Stimulated activated naive CD8-positive, alpha-beta T cell treated with anti-CD3 and anti-CD28 coated beads, Interleukin-15, amount 100 ng/mL, for 72 hours (primary cell): ENCODE measurements at regions not wholly inside any gene's neighbourhood (a gene's known extent, or its start where the extent isn't known, plus 50 kb on each side); places are given as distances from the start of the nearest gene placed in this dataset.

Experiments used
- ATAC-seq: fragments of 150-1000 bp; cut with Tn5 transposase; 2 replicates; pipeline ENCODE4 v1.10.0; 2021; ENCODE audit warnings: mild to moderate bottlenecking, moderate library complexity
- DNase-seq, 2 donors: peaks; one replicate each; pipeline ENCODE4 v3.0.0; 2021 to 2022
- H3K27ac Mint-ChIP-seq, 2 donors: one replicate each; pipeline ENCODE4 v1.8.0; 2022; ENCODE audit warnings: mild to moderate bottlenecking in 2 of 2, mixed read lengths in 2 of 2, moderate library complexity in 2 of 2
- H3K27me3 Mint-ChIP-seq: one replicate; pipeline ENCODE4 v1.8.0; 2022; ENCODE audit warnings: mixed read lengths
- H3K4me1 Mint-ChIP-seq: one replicate; pipeline ENCODE4 v1.8.0; 2022; ENCODE audit warnings: mild to moderate bottlenecking, mixed read lengths
- H3K4me3 Mint-ChIP-seq, 2 donors: one replicate each; pipeline ENCODE4 v1.8.0; 2022; ENCODE audit warnings: mild to moderate bottlenecking in 2 of 2, mixed read lengths in 2 of 2, moderate library complexity in 1 of 2
- H3K9me3 Mint-ChIP-seq, 2 donors: one replicate each; pipeline ENCODE4 v1.8.0; 2022; ENCODE audit warnings: mixed read lengths in 2 of 2

DNA sequence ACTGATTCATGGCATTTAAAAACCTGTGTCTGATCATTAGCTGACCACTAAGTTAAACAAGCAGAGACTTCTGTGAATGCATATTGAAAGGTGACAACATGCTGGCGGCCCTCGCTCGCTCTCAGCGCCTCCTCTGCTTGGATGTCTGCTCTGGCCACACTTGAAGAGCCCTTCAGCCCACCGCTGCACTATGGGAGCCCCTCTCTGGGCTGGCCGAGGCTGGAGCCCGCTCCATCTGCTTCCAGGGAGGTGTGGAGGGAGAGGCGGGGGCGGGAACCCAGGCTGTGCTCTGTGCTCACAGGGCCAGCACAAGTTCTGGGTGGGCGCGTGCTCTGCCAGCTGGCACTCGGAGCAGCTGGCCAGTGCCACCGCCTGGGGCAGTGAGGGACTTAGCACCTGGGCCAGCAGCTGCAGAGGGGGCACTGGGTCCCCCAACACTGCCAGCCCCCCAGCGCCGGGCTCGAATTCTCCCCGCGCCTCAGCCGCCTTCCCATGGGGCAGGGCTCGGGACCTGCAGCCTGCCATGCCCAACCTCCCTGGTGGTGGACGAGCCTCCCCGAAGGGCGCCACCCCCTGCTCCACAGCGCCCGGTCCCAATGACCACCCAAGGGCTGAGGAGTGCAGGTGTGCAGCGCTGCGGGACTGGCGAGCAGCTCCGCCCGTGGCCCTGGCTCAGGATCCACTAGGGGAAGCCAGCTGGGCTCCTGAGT, 252.4 kb downstream of the ZIC4 start:
- Mint-ChIP-seq H3K9me3 (peaks cover 4 to 21% of the 10 kb centered on the region in 2 donors), H3K4me3 (no peak overlapping the region), H3K27ac (no peak overlapping the region), H3K4me1 (no peaks in the 10 kb centered on the region), H3K27me3 (no peaks in the 10 kb centered on the region)
- no peak for DNase-seq
- no peak for ATAC-seq

DNA sequence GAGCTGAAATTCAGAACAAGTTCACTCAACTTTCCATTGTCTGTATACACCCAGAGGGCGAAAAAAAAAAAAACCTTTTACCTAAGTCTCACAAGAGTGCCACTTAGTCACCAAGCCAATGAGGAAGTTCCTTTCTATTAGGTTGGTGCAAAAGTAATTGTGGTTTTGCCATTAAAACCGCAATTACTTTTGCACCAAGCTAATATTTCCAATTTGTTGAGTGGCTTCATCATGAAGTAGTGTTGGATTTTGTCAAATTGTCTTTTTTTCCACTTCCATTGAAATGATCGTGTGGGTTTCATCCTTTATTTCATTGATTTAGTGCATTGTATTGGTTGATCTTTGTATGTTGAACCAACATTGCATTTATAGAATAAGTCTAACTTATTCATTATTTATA, 253.9 kb downstream of the ZIC4 start:
- ATAC-seq (no peak), DNase-seq (no peak)
- H3K27me3 Mint-ChIP-seq = no peaks in the 10 kb centered on the region

DNA sequence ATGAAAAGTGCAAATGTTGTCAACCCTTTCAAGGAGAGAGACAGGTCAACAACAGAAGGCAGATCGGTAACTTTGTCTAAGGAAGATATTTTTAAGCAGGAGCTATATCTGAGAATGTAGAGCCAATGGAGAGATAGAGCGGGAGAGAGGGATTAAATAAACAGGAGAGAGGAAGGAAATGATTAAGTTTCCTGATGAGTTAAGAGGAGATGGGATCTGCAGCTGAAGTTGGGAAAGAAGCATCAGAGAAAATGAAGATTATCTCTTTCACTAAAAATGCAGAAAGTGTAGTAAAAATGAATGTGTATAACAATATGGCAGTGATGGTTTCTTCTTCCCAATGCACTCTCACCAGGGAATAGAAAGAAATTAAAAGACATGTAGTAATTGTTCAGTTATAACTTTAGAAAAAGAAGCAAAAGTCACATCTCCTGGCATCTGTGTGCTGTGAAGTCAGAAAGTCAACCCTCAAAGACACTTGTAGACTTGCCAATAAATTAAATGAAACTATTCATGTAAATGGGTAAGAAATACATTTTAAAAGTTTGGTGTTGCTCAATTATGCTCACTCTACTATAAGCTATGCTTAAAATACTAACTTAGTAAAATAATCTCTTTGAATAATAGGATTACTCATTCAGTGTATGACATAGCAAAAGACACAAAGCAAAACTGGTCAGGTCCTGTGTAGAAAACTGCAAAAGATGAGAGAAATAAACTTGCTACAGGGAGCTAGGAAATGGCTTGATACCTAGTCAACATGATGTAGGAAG, 264.6 kb downstream of the ZIC4 start:
- DNase-seq (no peak), ATAC-seq (no peak)
- no peak overlapping the region for H3K27ac Mint-ChIP-seq
- H3K9me3 Mint-ChIP-seq = peaks cover 3 to 16% of the 10 kb centered on the region in 2 donors
- H3K27me3 Mint-ChIP-seq = no peaks in the 10 kb centered on the region
- H3K4me1 Mint-ChIP-seq = no peaks in the 10 kb centered on the region
- H3K4me3 Mint-ChIP-seq = no peak overlapping the region

More for the DNA sequence above, 253.9 kb downstream of the ZIC4 start:
- H3K4me1 Mint-ChIP-seq = no peaks in the 10 kb centered on the region
- H3K27ac Mint-ChIP-seq = no peak overlapping the region
- H3K9me3 Mint-ChIP-seq = peaks cover 4 to 16% of the 10 kb centered on the region in 2 donors
- H3K4me3 Mint-ChIP-seq = no peak overlapping the region

DNA sequence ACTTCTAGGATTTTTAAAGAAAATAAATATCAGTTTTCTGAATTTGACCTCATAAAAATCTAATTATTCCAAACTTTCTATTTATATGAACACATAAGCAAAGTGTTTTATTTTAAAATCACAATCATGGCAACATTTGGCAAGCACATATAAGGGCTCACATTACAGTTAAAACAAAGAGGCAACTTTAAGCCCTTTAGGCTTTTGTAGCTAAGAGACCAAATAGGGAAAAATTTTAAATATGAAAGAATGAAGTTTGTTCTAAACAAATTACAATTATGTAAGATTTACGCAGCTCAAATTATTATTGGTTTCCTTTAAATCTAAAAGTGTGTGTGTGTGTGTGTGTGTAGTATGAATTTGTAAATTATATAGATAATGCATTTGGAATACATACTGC, 267.0 kb downstream of the ZIC4 start:
- DNase-seq (no peak), ATAC-seq (no peak)
- no peaks in the 10 kb centered on the region for H3K27me3 Mint-ChIP-seq
- H3K27ac Mint-ChIP-seq = no peak overlapping the region
- H3K4me1 Mint-ChIP-seq = no peaks in the 10 kb centered on the region
- peaks cover 11 to 16% of the 10 kb centered on the region in 2 donors for H3K9me3 Mint-ChIP-seq
- H3K4me3 Mint-ChIP-seq = no peak overlapping the region

DNA sequence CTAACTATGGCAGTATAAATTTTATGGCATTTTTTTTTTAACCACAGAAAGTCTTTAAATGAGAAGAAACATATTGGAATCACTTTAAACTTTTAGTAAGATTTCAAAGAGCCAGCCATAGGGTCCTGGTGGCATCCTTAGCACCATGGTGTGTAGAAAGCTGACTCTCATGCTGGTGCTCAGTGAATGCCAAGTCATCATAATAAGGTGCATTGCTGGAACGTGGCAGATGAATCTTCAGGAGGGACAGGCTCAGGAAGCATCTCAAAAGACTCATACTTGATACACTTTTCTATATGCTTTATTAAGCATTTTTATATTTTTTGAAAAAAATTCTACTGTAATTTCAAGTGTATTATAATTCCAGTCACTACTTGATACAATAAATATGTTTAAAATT, 274.2 kb downstream of the ZIC4 start:
- DNase-seq = no peak
- Mint-ChIP-seq H3K4me1 (no peaks in the 10 kb centered on the region), H3K9me3 (peaks cover 12 to 17% of the 10 kb centered on the region in 2 donors), H3K27ac (no peak overlapping the region), H3K27me3 (no peaks in the 10 kb centered on the region), H3K4me3 (no peak overlapping the region)
- ATAC-seq = no peak

DNA sequence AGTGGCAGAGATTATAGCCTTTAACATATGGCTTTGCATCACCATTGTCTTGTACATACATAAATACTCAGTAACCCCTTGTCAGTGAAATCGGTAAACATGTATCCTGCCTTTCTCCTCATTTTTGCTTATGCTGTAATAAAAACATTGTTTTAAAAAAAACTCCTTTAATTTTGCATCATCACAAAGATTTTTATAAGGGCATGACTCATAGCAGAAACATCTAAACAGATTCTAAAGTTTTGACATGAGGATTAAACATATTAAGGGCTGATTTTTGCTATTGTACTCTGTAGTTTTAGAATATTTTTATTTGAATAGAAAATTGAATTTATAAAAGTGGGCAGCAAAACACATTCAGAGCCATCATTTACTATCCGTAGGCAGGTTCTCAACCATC, 275.9 kb downstream of the ZIC4 start:
- Mint-ChIP-seq H3K27ac (no peak overlapping the region), H3K27me3 (no peaks in the 10 kb centered on the region), H3K9me3 (peaks cover 5 to 22% of the 10 kb centered on the region in 2 donors), H3K4me3 (no peak overlapping the region), H3K4me1 (no peaks in the 10 kb centered on the region)
- ATAC-seq = no peak
- no peak for DNase-seq

DNA sequence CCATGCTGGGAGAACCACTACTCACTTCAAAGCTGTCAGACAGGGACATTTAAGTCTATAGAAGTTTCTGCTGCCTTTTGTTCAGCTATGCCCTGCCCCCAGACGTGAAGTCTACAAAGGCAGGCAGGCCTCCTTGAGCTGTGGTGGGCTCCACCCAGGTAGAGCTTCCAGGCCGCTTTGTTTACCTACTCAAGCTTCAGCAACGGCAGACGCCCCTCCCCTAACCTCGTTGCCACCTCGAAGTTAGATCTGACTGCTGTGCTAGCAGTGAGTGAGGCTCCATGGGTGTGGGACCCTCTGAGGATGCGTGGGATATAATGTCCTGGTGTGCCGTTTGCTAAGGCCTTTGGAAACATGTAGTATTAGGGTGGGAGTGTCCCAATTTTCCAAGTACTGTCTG, 276.7 kb downstream of the ZIC4 start:
- H3K4me1 Mint-ChIP-seq = no peaks in the 10 kb centered on the region
- H3K27me3 Mint-ChIP-seq = no peaks in the 10 kb centered on the region
- H3K9me3 Mint-ChIP-seq = peaks cover 5 to 22% of the 10 kb centered on the region in 2 donors
- DNase-seq (no peak), ATAC-seq (no peak)
- no peak overlapping the region for H3K4me3 Mint-ChIP-seq
- no peak overlapping the region for H3K27ac Mint-ChIP-seq

DNA sequence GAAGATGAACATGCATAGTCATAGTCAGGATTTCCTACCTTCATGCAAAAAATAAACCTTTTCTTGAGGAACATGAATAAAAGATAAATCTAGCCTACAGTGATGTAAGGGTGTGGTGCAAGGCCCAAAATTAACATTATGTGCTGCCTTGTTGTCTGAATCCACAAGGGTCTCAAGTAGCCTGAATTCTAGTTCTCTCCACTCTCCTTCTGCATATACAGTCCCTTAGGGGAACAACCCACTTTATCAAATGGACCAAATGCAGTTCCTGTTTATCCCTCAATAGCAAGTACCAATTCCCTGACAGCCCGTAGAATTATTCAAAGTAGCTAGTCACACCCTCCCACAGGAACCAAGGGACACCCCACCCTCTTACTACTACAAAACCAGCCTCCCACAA, 284.0 kb downstream of the ZIC4 start:
- peaks cover 0 to 6% of the 10 kb centered on the region in 2 donors for H3K9me3 Mint-ChIP-seq
- no peak overlapping the region for H3K27ac Mint-ChIP-seq
- H3K4me1 Mint-ChIP-seq = no peaks in the 10 kb centered on the region
- ATAC-seq = no peak
- H3K27me3 Mint-ChIP-seq = no peaks in the 10 kb centered on the region
- no peak overlapping the region for H3K4me3 Mint-ChIP-seq
- DNase-seq = no peak

DNA sequence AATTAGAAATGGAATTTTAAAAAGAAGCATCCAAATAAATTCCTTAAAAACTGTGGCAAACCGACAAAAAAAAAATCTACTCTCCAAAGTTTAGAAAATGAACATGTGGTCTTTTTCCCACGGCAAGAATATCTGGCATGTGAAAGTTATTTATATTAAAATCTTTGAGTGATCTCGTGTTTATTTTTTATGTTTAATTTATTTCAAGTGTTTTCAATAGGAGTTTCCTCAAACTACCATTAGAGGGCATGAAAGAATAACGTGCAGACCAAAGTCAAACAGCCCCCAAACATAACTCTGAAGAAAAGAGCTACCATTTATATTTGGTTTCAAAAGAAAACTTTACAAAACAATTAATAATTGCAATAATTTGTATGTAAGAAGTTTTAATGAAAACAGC, 286.4 kb downstream of the ZIC4 start:
- Mint-ChIP-seq H3K4me3 (no peak overlapping the region), H3K4me1 (no peaks in the 10 kb centered on the region), H3K27me3 (no peaks in the 10 kb centered on the region), H3K9me3 (no peaks in the 10 kb centered on the region), H3K27ac (no peak overlapping the region)
- DNase-seq (no peak), ATAC-seq (no peak)

DNA sequence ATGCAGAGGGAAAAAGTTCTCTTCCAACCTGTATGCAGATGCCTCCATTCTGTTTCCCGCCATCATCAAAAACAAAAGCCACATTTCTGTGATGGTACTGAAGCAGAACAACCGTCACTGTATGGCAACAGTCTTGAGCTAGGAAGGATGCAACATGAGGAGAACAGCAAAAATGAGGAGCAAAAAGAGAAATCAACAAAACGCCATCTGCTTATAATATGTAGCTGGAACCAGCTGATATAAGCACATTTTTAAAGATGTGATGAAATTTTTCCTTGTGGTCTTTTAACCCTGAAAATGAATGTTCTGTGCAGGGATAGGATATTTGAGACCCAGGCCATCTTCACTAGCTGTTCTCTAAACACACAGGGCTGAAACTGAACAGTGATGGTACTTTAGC, 287.0 kb downstream of the ZIC4 start:
- H3K9me3 Mint-ChIP-seq = no peaks in the 10 kb centered on the region
- no peaks in the 10 kb centered on the region for H3K27me3 Mint-ChIP-seq
- DNase-seq (no peak), ATAC-seq (no peak)
- no peak overlapping the region for H3K27ac Mint-ChIP-seq
- H3K4me1 Mint-ChIP-seq = no peaks in the 10 kb centered on the region
- H3K4me3 Mint-ChIP-seq = no peak overlapping the region

DNA sequence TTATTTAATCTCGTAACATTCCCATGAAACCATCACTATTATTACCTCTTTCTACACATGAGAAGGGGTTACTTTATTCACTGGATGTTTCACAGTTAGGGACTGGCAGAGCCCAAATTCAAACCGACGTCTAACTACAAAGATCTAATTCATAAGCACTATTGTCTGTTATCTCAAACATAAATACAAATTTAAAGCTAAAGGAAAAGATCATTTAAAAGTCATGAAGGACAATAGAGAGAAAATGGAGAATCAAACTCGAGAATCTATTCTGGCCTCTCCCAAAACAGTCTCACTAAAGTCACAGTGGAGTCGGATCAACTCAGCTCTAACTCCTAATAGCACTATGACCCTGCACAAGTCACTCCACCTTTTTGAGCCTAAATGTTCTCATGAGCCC, 287.7 kb downstream of the ZIC4 start:
- H3K9me3 Mint-ChIP-seq = no peaks in the 10 kb centered on the region
- no peak overlapping the region for H3K27ac Mint-ChIP-seq
- H3K4me1 Mint-ChIP-seq = no peaks in the 10 kb centered on the region
- no peak for ATAC-seq
- H3K4me3 Mint-ChIP-seq = no peak overlapping the region
- no peak for DNase-seq
- H3K27me3 Mint-ChIP-seq = no peaks in the 10 kb centered on the region

DNA sequence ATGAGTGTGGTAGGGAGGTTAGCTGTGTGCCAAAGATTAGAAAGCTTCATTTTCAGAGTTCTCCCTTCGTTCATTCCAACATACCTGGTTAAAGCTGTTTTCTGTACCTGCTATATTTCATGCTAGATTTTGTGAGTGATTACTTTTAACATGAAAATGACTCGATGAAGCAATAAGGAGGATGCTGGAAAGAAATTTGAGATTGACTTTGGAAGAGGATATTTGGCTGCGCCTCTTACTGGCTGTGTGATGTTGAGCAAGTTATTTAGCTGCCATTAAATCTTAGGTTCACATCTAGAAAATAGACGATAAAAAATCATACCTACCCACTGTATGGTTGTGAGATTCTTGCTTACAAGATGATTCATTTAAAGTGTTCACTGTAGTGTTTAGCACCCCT, 288.7 kb downstream of the ZIC4 start:
- Mint-ChIP-seq H3K27ac (no peak overlapping the region), H3K4me3 (no peak overlapping the region), H3K27me3 (no peaks in the 10 kb centered on the region), H3K9me3 (no peaks in the 10 kb centered on the region), H3K4me1 (no peaks in the 10 kb centered on the region)
- ATAC-seq (no peak), DNase-seq (no peak)

DNA sequence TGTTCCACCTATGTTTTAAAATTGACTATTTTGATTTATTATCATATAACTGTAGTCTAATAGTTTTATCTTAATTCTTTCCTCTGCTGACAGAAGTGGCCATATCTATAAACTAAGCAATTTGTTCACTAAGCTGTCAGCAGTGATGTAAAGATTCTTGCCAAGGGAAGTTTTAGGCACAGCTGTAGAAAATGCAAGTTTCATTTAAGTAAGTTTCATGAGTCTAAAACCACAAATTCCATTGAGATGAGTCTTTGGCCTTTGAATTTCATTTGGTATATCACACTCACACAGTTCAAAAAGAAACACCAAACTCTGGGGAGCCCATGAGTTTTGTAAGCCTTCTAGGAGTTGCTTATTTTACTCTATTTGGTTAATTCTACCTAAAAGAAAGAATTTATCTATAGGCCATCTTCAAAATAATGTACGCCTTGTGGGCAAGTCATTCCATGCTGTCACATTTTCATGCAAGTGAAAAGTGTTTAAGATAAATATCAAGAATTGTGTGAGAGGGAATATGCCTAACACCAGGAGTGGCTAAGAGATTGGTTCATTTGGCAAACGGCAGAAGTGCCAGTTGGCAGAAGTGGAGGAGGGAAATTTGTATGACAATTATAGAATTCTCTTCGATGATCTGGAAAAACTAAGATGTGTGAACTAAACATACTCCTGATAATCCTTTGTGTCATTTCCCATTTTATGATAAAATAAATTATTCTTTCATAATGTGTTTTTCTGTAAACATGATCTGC, 292.9 kb downstream of the ZIC4 start:
- Mint-ChIP-seq H3K4me1 (no peaks in the 10 kb centered on the region), H3K27ac (no peak overlapping the region), H3K9me3 (peaks cover 0 to 8% of the 10 kb centered on the region in 2 donors), H3K27me3 (no peaks in the 10 kb centered on the region), H3K4me3 (no peak overlapping the region)
- DNase-seq (no peak), ATAC-seq (no peak)

DNA sequence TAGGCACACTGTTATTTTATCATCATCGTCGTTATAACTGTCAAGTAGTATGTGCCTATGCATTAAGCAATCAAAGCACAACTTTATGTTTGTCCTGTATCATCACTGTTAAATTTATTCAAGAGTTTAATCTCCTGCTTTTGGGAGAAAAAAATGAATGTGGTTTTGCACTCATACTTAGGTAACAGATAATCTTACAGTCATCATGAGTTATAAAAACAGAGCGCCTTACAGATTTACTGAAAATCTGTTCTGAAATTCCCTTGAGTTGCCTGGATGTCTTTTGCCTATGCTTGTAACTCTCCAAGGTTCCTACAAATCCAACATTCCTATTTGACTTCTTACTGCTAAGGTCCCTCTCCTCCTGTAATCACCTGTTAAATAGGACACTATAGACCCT, 307.3 kb downstream of the ZIC4 start:
- H3K27ac Mint-ChIP-seq = no peak overlapping the region
- H3K4me3 Mint-ChIP-seq = no peak overlapping the region
- no peak for ATAC-seq
- no peak for DNase-seq
- peaks cover 0 to 31% of the 10 kb centered on the region in 2 donors for H3K9me3 Mint-ChIP-seq
- no peaks in the 10 kb centered on the region for H3K27me3 Mint-ChIP-seq
- no peaks in the 10 kb centered on the region for H3K4me1 Mint-ChIP-seq

DNA sequence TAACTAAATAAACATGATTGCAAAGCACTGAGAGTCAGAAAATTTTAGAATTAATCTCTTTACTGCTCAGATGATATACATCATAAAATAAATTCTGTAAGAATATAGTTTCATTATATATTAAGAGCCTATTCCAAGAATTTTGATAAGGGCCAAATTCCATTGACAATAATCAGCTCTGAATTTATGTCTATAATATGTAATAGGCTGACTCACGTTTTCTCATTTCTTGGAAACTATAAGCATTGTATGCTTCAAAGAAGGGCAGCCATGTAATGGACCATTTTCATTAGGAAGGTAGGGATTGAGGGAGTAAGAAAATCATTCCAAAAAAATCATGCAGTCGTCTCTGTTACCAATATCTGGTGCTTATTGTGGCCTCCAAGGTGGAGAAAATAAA, 315.9 kb downstream of the ZIC4 start:
- no peak for ATAC-seq
- H3K4me1 Mint-ChIP-seq = no peaks in the 10 kb centered on the region
- DNase-seq = no peak

DNA sequence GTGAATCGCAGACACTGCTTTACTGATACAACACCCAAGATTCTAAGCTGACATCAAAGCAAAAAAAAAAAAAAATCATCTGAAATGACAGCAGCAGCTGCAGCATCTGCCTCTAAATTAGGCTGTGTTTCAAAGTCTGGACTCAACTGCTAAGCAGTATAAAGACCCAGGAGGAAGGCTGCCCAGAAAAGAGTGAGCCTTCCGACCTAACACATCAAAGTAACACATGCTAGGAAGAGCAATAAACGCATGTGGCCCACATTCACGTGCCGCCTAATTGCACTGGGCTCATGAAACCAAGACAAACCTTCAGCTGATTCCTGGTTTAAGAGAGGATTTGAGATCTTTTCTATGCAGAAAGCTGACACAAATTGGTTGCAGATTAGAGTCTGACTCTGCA, 317.1 kb downstream of the ZIC4 start:
- Mint-ChIP-seq H3K4me3 (no peak overlapping the region), H3K27ac (no peak overlapping the region), H3K27me3 (no peaks in the 10 kb centered on the region), H3K4me1 (no peaks in the 10 kb centered on the region), H3K9me3 (peaks cover 0 to 1% of the 10 kb centered on the region in 2 donors)
- DNase-seq = no peak
- no peak for ATAC-seq

More for the DNA sequence above, 315.9 kb downstream of the ZIC4 start:
- no peak overlapping the region for H3K4me3 Mint-ChIP-seq
- H3K27me3 Mint-ChIP-seq = no peaks in the 10 kb centered on the region
- H3K27ac Mint-ChIP-seq = no peak overlapping the region
- H3K9me3 Mint-ChIP-seq = peaks cover 0 to 7% of the 10 kb centered on the region in 2 donors
